ENCODE measurements at regions not wholly inside any gene's neighbourhood (a gene's known extent, or its start where the extent isn't known, plus 50 kb on each side); places are given as distances from the start of the nearest gene placed in this dataset.

DNA sequence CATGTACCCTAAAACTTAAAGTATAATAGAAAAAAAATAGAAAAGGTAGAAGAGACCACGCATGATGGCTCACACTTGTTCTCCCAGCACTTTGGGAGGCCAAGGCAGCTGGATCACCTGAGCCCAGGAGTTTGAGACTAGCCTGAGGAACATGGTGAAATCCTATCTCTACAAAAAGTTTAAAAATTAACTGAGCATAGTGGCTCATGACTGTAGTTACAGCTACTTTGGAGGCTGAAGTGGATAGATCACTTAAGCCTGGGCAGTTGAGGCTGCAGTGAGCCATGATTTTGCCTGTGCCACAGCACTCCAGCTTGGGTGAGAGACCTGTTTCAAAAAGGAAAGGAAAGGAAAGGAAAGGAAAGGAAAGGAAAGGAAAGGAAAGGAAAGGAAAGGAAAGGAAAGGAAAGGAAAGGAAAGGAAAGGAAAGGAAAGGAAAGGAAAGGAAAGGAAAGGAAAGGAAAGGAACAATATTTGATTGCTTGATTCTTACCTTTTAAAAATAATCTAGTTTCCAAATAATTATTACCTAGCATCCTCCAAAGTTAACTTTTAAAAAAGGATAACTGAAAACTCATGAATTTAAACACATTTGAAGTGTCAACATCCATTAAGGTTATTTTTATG, 99.9 kb upstream of the PAX6 start:
- TF ChIP-seq, protein P1, sequence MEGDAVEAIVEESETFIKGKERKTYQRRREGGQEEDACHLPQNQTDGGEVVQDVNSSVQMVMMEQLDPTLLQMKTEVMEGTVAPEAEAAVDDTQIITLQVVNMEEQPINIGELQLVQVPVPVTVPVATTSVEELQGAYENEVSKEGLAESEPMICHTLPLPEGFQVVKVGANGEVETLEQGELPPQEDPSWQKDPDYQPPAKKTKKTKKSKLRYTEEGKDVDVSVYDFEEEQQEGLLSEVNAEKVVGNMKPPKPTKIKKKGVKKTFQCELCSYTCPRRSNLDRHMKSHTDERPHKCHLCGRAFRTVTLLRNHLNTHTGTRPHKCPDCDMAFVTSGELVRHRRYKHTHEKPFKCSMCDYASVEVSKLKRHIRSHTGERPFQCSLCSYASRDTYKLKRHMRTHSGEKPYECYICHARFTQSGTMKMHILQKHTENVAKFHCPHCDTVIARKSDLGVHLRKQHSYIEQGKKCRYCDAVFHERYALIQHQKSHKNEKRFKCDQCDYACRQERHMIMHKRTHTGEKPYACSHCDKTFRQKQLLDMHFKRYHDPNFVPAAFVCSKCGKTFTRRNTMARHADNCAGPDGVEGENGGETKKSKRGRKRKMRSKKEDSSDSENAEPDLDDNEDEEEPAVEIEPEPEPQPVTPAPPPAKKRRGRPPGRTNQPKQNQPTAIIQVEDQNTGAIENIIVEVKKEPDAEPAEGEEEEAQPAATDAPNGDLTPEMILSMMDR (IDR thresholded peaks at IDR 0.05), result no peak
- TF ChIP-seq POLR2A (IDR thresholded peaks at IDR 0.05), result no peak
